ENCODE measurements at regions not wholly inside any gene's neighbourhood (a gene's known extent, or its start where the extent isn't known, plus 50 kb on each side); places are given as distances from the start of the nearest gene placed in this dataset.

DNA sequence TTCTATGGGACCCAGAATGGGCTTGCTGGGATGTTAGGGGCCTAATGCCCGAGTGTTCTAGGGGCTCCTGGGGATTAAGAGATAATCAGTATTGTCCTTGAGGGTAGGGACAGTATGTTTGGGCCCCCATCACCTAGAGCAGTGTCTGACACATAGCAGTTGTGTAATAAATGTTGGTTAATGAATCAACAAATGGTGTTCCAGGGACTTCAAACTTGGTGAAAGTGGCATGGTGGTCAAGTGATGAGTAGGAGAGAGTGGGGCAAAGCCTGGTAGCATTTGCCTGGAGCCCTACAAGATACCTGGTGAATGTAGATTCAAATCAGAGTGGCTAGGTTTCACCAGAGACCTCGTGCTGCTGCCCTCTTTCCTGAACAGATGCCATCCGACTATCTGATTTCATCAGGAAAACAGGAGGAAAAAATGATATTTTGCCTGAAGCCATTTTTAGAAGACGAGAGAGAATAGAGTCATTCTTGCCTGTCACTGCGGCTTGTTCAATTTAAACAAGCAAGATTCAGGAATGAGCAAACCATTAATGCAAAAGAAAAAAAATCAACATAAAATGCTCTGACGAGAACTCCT, 117.3 kb downstream of the RPL22L1 start:
- DNase-seq: no peak

DNA sequence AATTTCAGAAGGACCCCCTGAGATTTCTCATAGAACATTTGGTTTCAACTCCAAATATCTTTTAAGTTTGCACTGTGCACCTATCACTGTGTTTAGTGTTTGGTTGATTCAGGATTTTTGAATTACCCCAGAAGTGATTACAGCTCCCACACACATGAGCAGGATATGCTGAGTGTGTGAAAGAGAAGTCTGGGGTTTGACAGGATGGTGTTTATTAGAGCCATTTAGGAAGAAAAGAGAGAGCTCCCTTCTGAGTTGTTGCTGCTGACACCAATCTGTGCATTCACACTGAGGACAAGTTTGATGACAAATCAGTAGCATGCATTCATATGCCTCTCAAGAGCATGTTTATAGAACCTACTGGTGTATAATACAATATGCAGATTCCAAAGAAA, 118.1 kb downstream of the RPL22L1 start:
- no peak for DNase-seq

DNA sequence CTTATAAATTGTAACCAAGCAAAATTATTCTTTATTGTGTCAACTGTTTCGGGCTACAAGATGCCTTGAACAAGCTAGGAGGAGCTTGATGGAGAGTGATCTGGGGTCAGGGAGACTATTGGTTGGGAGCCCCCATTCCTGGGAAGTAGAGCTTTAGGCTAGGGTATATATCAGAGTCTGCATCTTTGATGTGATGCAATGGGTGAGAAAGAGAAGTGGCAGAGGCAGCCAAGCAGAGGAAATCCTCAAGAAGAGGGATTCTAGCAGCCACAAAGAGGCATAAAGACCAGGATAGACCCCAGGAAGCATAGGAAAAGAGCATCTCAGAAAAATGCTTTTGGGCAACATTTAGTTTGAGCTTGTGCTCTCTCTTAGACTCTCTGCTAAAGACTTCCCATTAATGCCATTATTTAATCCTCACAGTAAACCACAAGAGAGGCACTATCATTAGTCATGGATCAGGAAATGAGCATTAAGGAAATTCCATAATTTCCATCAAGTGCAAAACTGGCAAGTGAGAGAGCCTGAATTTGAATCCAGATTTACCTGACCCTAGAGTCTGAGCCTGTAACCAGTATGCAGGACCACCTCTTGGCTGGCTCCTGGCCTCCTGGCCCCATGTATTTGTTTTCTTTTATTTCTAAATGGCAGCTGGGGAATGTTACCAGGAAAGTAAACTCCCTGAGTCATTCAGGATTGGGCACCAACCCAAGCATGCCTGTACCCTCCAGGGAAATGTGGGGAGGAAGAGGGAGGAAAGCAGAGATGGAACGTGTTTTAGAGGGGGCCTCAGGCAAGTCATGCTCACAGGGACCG, 118.7 kb downstream of the RPL22L1 start:
- DNase-seq: no peak

DNA sequence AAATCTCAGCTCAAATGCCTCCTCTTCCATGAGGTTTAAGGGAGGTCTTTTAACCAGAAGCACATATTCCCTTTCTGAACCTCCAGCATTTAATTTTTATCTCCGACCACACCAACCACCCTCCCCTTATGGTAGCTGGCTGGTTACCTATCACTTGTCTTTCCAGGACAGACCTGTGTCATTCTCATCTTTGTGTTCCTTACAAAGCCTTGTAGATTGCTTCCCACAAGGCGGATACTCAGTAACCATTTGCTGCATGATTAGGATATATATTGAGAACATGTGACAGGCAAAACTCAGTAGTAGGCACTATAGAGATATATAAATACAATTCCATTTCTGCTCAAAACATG, 119.5 kb downstream of the RPL22L1 start:
- no peak for DNase-seq

DNA sequence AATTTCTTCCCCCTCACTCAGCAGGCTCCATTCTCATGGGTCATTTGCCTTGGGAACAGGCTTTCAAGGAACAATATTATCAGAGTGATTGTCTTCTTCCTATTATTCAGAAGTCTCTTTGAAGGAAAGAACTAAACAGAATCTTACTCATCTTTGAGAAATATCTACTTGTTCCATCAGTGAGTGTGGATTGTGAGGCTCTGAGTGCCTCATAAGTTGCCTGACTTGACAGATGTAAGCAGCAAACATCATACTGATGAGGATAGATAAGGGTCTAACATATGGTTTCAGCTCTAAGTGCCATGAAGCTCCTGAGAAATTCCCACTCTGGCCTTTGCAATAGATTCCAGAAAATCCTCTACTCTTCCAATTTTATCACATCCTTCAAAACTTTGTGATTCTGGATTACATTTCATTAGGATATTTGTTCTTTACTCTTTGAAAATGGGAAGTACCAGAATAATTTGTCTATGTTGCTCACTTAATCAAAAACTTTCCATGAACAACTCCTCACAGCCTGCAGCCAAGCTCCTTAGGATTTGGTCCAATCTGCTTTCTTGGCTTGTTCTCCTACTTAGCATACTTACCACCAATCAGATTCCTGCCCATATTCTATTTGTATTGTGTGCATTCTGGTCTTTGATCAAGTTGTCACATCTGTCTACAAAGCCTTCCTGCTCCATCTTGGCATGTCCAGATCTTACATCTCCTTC, 120.1 kb downstream of the RPL22L1 start:
- no peak for DNase-seq

DNA sequence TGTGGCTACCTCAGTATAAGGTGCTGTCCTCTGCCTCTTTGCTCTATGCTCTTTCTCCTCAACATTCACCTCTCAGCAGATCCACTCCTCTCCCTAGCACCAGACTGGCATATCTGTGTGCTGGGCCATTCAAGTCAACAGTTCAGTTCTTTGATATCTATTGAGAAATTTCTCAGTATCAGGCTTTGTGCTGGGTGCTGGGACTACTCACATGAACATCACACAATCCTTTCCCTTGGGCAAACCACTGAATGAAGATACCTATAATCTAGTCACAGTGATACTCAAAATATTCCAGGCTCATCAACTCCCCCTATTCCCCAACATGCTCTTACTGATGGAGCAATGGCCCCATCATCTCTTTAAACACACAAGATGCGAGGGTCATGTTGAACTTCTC, 120.8 kb downstream of the RPL22L1 start:
- no peak for DNase-seq

DNA sequence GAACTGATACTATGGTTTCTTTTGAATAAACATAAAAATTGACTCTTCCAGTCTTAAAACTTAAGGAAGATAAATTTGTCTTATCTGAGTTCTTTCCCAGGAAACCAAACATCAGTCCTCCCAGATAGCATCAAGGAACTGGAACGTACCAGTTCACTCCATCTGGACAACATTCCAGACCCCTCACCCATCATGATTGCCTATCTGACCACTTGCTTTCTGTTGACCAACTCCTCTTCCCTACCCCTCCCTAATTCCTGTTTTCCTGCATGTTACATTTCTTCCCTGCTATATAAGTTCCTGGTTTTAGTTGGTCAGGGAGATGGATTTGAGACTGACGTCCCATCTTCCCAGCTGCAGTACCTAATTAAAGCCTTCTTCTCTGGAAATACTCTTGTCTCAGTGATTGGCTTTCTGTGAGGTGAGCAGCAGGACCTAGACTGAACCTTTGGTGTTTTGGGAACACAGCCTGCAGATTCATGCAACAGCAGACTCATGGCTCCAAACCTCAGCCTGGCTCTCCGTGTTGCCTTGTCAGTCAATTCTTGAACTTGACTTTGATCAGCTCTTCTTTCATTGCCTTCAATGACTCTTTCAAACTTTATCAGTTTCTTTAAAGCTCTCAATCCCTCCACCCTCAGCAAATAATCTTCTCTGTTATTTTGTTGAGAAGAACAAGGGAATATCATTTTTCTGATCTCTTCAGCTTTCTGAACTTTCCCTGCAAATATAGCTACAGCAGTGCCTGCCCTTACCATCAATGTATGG, 123.6 kb downstream of the RPL22L1 start:
- no peak for DNase-seq

DNA sequence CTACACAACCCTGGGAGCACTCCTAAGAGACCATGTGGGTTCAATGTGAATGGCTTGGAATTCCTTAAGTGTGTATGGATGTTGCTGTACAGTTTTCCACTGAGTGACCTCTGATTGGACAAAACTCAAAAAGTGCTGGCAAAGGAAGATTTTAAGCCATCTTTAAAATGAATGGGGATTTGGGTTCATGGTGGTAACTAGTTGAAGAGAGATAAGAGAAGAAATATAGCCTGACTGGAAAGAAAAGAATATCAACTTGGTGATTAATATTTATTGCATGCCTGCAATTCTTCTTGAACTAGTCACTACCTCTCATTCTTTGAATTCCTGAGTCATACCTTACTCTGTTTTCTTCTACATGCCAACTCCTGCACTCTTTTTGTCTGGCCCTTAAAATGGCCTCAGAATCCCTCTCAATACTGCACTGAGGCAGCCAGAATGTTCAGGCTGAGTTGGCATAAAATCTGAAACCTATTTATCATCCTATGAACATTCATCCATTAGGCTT, 124.7 kb downstream of the RPL22L1 start:
- DNase-seq: no peak

DNA sequence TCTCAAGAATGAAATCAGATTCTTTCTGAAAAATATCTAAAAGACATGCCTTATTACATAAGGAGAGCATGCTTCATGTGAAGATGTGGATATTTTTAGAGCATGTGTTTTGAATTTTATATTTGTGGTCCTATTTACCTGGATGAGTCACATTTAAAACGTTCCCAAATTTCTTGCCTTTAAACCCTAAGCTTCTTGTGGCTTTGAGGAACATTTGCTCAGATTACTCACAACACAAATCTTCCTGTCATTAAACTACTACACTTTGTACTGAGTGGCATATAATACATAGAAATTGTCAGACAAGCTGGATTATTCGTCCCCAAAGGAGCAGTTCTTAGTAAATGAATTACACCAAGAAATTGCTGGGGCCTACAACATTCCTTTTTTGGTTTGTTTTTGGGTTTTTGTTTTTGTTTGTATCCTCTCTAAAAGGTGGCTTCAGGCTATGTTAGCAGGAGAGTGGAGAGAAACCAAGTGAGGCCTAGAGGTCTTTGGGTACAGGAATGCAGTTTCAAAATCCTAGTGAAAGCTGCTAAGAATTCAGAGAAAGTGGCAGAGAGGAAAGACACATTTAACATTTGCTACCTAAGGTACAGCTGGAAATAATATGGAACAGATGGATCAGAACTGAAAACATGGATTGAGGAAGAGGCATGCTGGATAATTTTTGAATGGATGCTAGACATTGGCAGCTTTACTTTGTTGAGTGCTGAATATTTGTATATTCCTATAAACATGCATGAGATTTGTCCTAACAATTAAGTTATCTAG, 128.1 kb downstream of the RPL22L1 start:
- DNase-seq: no peak

DNA sequence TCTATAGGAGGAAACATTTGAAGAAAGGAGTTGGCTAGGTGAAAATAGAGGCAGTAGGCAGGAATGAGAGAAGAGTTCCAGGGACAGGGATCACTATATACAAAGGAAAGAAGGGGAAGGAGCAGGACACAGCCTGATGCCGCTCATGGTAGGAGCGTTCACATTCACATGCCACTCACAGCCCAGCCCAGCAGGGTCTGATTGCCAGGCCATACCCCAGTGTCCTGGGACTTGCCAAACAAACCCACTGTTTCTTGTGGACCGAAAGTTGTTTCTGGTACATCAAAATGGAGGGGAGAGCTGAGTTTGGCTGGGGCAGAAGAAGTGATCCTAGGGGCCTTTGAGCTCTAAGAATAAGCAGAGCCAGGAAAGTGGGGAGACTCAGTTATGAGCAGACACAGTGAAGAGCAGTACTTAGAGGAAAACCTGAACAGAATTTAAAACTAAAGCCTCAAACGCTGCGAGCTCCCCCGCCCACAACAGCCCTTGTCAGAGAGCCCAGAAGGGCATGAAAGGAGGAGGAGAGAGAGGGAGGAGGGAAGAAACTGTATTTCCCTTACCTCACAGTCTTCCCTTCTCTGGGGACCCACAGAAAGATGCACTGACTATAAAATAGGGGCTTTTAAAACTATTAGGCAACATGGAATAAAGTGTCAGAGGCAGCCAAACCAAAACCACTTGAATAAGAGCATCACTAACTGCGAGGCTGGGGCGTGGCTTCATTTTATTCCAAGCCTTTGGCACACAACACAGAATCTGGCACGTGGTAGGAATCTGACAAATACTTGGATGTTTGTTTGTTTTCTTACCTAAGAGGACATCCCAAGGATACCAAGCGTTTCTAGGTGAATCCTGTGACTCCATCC, 129.0 kb downstream of the RPL22L1 start:
- no peak for DNase-seq

DNA sequence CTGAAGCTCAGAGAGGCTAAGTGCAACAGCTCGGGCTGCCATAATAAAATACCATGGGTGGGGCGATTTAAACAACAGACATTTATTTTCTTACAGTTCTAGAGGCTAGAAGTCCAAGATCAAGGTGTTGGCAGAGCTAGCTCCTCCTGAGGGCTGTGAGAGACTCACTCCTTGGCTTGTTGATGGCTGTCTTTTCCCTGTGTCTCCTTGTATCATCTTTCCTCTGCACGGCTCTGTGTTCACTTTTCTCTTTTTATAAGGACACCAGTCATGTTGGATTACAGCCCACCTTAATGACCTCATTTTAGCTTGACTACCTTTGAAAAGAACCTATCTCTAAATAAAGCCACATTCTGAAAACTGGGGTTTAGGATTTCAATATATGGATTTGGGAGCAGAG, 129.7 kb downstream of the RPL22L1 start:
- DNase-seq: no peak

DNA sequence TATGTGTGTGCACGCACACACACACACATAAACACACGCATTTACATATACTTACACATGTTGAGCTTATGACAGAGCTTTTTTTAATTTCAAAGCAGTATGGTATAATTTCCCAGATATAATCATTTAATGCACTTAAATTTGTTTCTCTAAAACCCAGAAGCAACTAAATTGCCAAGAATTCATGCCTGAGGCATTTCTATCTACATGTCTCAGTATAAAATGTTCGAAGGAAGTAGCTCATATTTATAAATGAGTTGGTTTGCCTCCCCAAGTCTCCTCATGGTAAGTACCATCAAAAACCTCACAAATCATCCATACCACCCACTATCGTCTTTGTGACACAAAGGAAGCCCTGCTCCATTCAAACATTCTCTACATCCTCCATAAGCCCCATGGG, 130.6 kb downstream of the RPL22L1 start:
- DNase-seq: no peak

DNA sequence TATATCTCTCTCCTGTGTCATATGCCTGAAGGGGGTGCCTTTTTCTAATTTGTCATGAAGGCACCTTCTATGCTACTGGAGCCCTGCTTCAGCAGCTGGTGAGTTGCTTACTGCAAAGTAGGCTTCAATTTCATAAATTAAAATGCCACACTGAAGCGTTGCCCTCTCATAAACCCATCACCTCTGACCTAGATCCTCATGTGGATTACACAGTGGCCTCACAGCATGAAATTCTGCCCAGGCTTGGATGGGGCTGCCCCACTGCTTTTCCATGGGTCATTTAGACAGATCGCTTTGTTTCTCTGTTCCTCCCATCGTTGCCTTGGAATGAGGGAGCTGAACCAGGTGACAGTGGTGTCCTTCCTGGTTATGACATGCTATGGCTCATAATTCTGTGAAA, 131.2 kb downstream of the RPL22L1 start:
- DNase-seq: no peak

DNA sequence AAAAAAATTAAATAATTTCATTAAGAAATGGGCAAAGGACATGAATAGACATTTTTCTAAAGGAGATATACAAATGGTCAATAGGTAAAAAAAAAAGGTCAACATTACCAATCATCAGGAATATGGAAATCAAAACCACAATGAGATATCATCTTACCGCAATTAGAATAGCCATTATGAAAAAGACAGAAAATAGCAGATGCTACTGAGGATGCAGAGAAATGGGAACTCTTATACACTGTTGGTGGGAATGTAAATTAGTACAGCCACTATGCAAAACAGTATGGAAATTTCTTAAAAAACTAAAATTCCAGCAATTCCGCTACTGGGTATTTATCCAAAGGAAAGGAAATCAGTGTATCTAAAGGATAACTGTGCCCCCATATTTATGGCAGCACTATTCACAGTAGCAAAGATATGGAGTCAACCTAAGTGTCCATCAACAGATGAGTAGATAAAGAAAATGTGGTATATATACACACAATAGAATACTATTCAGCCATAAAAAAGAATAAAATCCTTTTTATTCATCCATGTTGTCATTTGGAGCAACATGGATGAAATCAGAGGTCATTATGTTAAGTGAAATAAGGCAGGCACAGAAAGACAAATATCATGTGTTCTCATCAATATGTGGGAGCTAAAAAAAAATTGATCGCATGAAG, 132.4 kb downstream of the RPL22L1 start:
- no peak for DNase-seq

DNA sequence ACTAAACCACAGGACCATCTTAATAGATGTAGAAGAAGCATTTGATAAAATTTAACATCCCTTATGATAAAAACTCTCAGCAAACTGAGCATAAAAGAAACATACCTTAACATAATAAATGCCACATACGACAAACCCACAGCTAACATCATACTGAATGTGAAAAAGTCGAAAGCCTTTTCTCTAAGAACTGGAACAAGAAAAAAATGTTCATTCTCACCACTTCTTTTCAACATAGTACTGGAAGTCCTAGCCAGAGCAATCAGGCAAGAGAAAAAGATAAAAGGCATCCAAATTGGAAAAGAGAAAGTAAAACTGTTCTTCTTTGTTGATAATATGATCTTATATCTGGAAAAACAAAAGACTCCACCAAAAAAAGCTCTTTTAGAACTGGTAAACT, 134.2 kb downstream of the RPL22L1 start:
- no peak for DNase-seq

DNA sequence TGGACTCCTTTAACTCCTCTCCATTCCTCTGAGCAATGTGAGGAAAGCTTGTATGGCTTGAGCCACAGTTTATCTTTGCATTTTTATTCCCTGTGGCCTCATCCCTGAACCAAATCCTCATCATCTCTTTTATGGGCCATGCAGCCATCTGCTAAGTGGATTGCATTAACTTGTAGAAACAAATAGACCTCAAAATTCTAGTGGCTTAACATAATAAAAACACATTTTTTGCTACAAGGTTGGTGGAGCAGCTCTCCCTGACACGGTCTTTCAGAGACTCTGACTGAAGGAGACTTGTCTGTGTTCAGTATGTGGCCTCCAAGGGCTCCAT, 135.3 kb downstream of the RPL22L1 start:
- DNase-seq: no peak

DNA sequence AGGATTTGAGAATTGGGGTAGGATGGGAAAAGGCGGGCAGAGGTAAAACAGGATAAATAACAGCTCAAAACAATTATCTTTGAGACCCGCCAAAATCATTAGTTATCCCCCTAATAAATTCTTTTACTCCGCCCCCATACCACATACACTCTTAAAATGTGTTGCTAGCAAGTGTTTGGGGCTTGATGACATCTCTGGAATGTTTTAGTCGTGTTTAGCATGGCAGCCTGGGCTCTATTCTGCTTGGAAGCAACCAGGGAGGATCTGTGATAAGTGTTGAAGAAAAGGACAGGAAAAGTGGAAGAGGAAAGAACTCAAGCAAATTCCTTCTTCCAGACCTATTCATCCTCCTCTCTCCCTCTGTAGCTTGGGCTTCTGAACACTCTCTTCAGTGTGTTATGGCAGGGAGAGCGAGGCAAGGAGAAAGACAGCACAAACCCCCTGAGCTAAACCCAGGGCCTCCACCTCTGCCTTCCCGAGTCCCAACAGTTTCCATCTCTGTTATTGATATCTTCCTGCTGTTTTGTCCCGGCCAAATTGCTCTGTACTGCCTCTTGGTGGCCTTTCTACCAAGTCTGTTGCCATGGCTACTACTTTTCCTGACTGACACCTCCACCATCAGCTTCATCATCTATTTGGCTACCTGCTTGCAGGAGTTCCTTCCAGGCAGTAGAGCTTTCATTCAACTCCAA, 135.8 kb downstream of the RPL22L1 start:
- no peak for DNase-seq

DNA sequence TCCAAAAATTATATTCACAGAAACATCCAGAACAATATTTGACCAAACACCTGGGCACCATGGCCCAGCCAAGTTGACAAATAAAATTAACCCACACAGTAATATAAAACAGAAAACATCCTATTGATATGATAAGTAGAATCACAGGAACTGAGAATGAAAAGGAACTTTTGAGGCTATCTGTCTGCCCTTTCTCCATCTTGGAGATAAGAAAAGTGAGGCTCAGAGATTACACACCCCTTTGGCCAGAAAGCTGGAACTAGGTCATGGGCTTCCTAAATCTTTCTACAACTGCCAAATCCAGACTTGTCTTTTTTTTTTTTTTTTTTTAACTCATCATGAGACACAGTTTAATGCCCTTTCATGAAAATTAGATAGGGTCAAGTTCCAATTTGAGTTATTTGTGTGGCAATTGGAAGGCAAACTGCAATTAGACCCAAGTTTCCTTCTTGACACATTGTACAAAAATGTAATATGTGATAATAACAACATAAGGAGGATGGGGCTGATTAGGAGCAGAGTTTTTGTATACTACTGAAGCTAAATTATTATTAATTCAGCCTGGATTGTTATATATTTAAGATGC, 137.2 kb downstream of the RPL22L1 start:
- no peak for DNase-seq

DNA sequence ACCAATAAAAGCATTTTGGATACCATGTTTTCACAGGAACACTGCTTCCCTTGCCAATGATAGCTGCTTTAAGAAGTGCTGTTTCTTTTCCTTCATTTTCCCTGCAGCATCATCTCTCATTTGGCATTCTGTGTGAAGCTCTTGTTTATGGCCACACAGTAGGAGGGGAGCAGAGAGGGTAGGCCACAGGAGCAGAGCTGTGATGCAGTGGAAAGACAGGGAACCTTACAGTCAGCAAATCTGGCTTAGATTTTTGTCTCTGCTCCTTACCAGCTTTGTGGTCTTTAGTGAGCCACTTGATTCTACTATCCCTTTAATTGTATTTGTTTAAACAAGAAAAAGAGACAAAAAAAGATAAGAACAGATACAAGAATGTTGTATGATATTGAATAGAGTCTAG, 138.7 kb downstream of the RPL22L1 start:
- no peak for DNase-seq
